Keratinocyte (primary cell): ENCODE measurements at regions not wholly inside any gene's neighbourhood (a gene's known extent, or its start where the extent isn't known, plus 50 kb on each side); places are given as distances from the start of the nearest gene placed in this dataset.

Source experiments
- DNase-seq: peaks from one replicate; pipeline ENCODE4 v3.0.0-alpha.2; 2011; ENCODE audit warnings: low read depth, missing footprints, low spot score
- FAIRE-seq: peaks from 2 replicates; lab custom pipeline; 2011; peaks lifted over from hg19 to GRCh38; lab: Jason Lieb, UNC
- H2AFZ ChIP-seq: 2 replicates; pipeline ENCODE4 v1.6.0; 2012; ENCODE audit warnings: low read length, control low read depth, inconsistent platforms; ENCODE audit not compliant: control insufficient read depth
- H3K27ac ChIP-seq: 2 replicates; pipeline ENCODE4 v1.5.1; 2011; ENCODE audit warnings: low read length; ENCODE audit not compliant: control insufficient read depth, insufficient read depth
- H3K27me3 ChIP-seq: 3 replicates; pipeline ENCODE4 v1.6.0; 2011; ENCODE audit warnings: low read length; ENCODE audit not compliant: control insufficient read depth, insufficient read depth; ENCODE audit errors: extremely low read depth
- H3K36me3 ChIP-seq, 2 experiments: 2 replicates in 1 of 2; 3 replicates in 1 of 2; pipeline ENCODE4 v1.5.1; 2011; ENCODE audit warnings: low read length in 2 of 2, mild to moderate bottlenecking in 1 of 2; ENCODE audit not compliant: control insufficient read depth in 2 of 2, insufficient read depth in 2 of 2; ENCODE audit errors: extremely low read depth in 1 of 2
- H3K4me1 ChIP-seq: 3 replicates; pipeline ENCODE4 v1.5.1; 2011; ENCODE audit warnings: low read length; ENCODE audit not compliant: control insufficient read depth, insufficient read depth; ENCODE audit errors: extremely low read depth
- H3K4me2 ChIP-seq: 3 replicates; pipeline ENCODE4 v1.6.0; 2011; ENCODE audit warnings: low read depth, low read length; ENCODE audit not compliant: control insufficient read depth, insufficient read depth; ENCODE audit errors: extremely low read depth
- H3K4me3 ChIP-seq, 3 experiments: fragments of 200-600 bp in 1 of 3; sonication (generic) in 1 of 3; 2 replicates in 2 of 3; 3 replicates in 1 of 3; pipeline ENCODE4 v1.5.1; 2011 to 2016; ENCODE audit warnings: low read length in 3 of 3, mild to moderate bottlenecking in 3 of 3, control low read depth in 2 of 3, inconsistent platforms in 1 of 3, low read depth in 1 of 3, mixed read lengths in 1 of 3, mixed run types in 1 of 3, moderate library complexity in 1 of 3; ENCODE audit not compliant: control insufficient read depth in 2 of 3, insufficient read depth in 2 of 3; ENCODE audit errors: extremely low read depth in 1 of 3
- H3K79me2 ChIP-seq: 2 replicates; pipeline ENCODE4 v1.6.0; 2012; ENCODE audit warnings: low read length; ENCODE audit not compliant: control insufficient read depth, insufficient read depth
- H3K9ac ChIP-seq: 3 replicates; pipeline ENCODE4 v1.6.0; 2011; ENCODE audit warnings: low read length; ENCODE audit not compliant: control insufficient read depth, insufficient read depth; ENCODE audit errors: extremely low read depth
- H3K9me1 ChIP-seq: 3 replicates; pipeline ENCODE4 v1.6.0; 2011; ENCODE audit warnings: low read length; ENCODE audit not compliant: control insufficient read depth, insufficient read depth; ENCODE audit errors: extremely low read depth
- H3K9me3 ChIP-seq: 2 replicates; pipeline ENCODE4 v1.5.1; 2012; ENCODE audit warnings: low read depth, low read length; ENCODE audit not compliant: control insufficient read depth
- H4K20me1 ChIP-seq: 3 replicates; pipeline ENCODE4 v1.6.0; 2011; ENCODE audit warnings: low read length; ENCODE audit not compliant: control insufficient read depth, insufficient read depth; ENCODE audit errors: extremely low read depth
- CTCF ChIP-seq, 3 experiments: IDR thresholded peaks in 1 of 3; conservative IDR thresholded peaks in 1 of 3; optimal IDR thresholded peaks in 1 of 3; 2 replicates in 2 of 3; 3 replicates in 1 of 3; pipeline versions ENCODE3 to v1.5.1; 2011; ENCODE audit warnings: low read length in 3 of 3, mild to moderate bottlenecking in 3 of 3, moderate library complexity in 2 of 3, control low read depth in 1 of 3, inconsistent platforms in 1 of 3; ENCODE audit not compliant: insufficient read depth in 2 of 3; ENCODE audit errors: extremely low read depth in 1 of 3
- EZH2 ChIP-seq: IDR thresholded peaks from one replicate; pipeline ENCODE4 v1.6.1; 2012; ENCODE audit warnings: inconsistent platforms, mild to moderate bottlenecking, low read length, moderate library complexity
- dilution Hi-C: fragments of 300-500 bp; cut with MboI; formaldehyde crosslinking; loops from one replicate; pipeline ENCODE4 v1.7.0; 2020; ENCODE audit warnings: low sequenced_read_pairs; ENCODE audit not compliant: extremely low pct_ligation_motif_present

- no peaks in the 10 kb centered on the region for H3K79me2 ChIP-seq
- DNase-seq (no peak), FAIRE-seq (no peak)
Observed at GRCh38 chr15:81495780-81496467, 121.9 kb upstream of the TMC3 start.

GRCh38 chr15:81492969-81493645, 119.1 kb upstream of the TMC3 start:
- H3K36me3 ChIP-seq, result no peaks in the 10 kb centered on the region
- H3K27me3 ChIP-seq, result no peaks in the 10 kb centered on the region
- no peak overlapping the region for H2AFZ ChIP-seq
- no peak for TF ChIP-seq CTCF (optimal IDR thresholded peaks at IDR 0.05 in 1 of 3, IDR thresholded peaks at IDR 0.05 in 1 of 3, conservative IDR thresholded peaks at IDR 0.05 in 1 of 3; ENCODE audit: extremely low read depth in 1 of 3, insufficient read depth in 2 of 3, low read length in 3 of 3)
- TF ChIP-seq EZH2, result no peak
- no peaks in the 10 kb centered on the region for H3K9me3 ChIP-seq
- H3K9ac ChIP-seq, result no peak overlapping the region
- H3K4me2 ChIP-seq, result no peak overlapping the region
- H4K20me1 ChIP-seq, result no peaks in the 10 kb centered on the region
- H3K4me1 ChIP-seq, result peaks cover 8% of the 10 kb centered on the region
- H3K27ac ChIP-seq, result no peak overlapping the region
- no peak overlapping the region for H3K4me3 ChIP-seq
- dilution Hi-C loops, result no loop called here
- DNase-seq (no peak), FAIRE-seq (no peak)
- H3K9me1 ChIP-seq, result no peaks in the 10 kb centered on the region
- no peaks in the 10 kb centered on the region for H3K79me2 ChIP-seq

More at GRCh38 chr15:81495780-81496467, 121.9 kb upstream of the TMC3 start:
- Histone ChIP-seq H3K9ac (no peak overlapping the region), H2AFZ (no peak overlapping the region), H3K9me3 (no peaks in the 10 kb centered on the region), H3K4me3 (no peak overlapping the region), H3K9me1 (no peaks in the 10 kb centered on the region), H3K27me3 (no peaks in the 10 kb centered on the region), H4K20me1 (no peaks in the 10 kb centered on the region), H3K27ac (no peak overlapping the region), H3K36me3 (no peaks in the 10 kb centered on the region), H3K4me1 (peaks cover 8% of the 10 kb centered on the region), H3K4me2 (no peak overlapping the region)
- TF ChIP-seq EZH2 (no peak), CTCF (optimal IDR thresholded peaks at IDR 0.05 in 1 of 3, IDR thresholded peaks at IDR 0.05 in 1 of 3, conservative IDR thresholded peaks at IDR 0.05 in 1 of 3; ENCODE audit: extremely low read depth in 1 of 3, insufficient read depth in 2 of 3, low read length in 3 of 3) (no peak)
- dilution Hi-C loops, result no loop called here
